WTC11 (cell line): ENCODE measurements at regions not wholly inside any gene's neighbourhood (a gene's known extent, or its start where the extent isn't known, plus 50 kb on each side); places are given as distances from the start of the nearest gene placed in this dataset.

Experiments used
- ATAC-seq: fragments of 200-7000 bp; cut with Tn5 transposase; 2 replicates; pipeline ENCODE4 v1.10.0; 2021; ENCODE audit warnings: mild to moderate bottlenecking, moderate library complexity
- CTCF ChIA-PET: fragments of 300-600 bp; sonication (Branson Sonifier 250); formaldehyde crosslinking; loops from one replicate; lab custom pipeline; 2021; ENCODE audit warnings: antibody characterized with exemption; lab: Charles Lee
- POLR2A ChIA-PET: fragments of 350-600 bp; sonication (Branson Sonifier 250); formaldehyde crosslinking; loops from one replicate; lab custom pipeline; 2021; ENCODE audit warnings: antibody characterized with exemption; lab: Charles Lee
- DNase-seq: peaks from one replicate; pipeline ENCODE4 v3.0.0; 2021; ENCODE audit warnings: low spot score
- H3K27ac Mint-ChIP-seq: 2 replicates; pipeline ENCODE4 v1.8.0; 2021; ENCODE audit warnings: mixed read lengths
- H3K27me3 Mint-ChIP-seq: 2 replicates; pipeline ENCODE4 v1.8.0; 2021; ENCODE audit warnings: low read depth, mild to moderate bottlenecking, moderate library complexity, mixed read lengths
- H3K36me3 Mint-ChIP-seq: 2 replicates; pipeline ENCODE4 v1.8.0; 2021; ENCODE audit warnings: mixed read lengths
- H3K4me1 Mint-ChIP-seq: 2 replicates; pipeline ENCODE4 v1.8.0; 2022; ENCODE audit warnings: mixed read lengths
- H3K4me3 Mint-ChIP-seq: 2 replicates; pipeline ENCODE4 v1.8.0; 2021; ENCODE audit warnings: mild to moderate bottlenecking, moderate library complexity, mixed read lengths
- H3K9me3 Mint-ChIP-seq: 2 replicates; pipeline ENCODE4 v1.8.0; 2021; ENCODE audit warnings: mixed read lengths
- AR ChIP-seq: fragments of 250-450 bp; sonication (Bioruptor Pico); IDR thresholded peaks from 2 replicates; pipeline ENCODE4 v1.9.0; 2021; ENCODE audit warnings: mild to moderate bottlenecking
- ATF1 ChIP-seq: sonication (generic); formaldehyde crosslinking; IDR thresholded peaks from 2 replicates; pipeline ENCODE4 v1.8.1; 2023; ENCODE audit warnings: mild to moderate bottlenecking, moderate library complexity, missing genetic modification reagents
- CBFB ChIP-seq: sonication (generic); formaldehyde crosslinking; IDR thresholded peaks from 2 replicates; pipeline ENCODE4 v1.8.1; 2022; ENCODE audit warnings: mild to moderate bottlenecking, low read depth, missing genetic modification reagents
- CTCF ChIP-seq: fragments of 200-600 bp; IDR thresholded peaks from 2 replicates; pipeline ENCODE4 v1.8.0; 2022; ENCODE audit warnings: antibody characterized with exemption
- E2F4 ChIP-seq: sonication (generic); formaldehyde crosslinking; IDR thresholded peaks from 2 replicates; pipeline ENCODE4 v1.8.1; 2022; ENCODE audit warnings: low read depth, mild to moderate bottlenecking, moderate library complexity, missing genetic modification reagents, borderline replicate concordance
- GTF2I ChIP-seq: fragments of 250-450 bp; sonication (Bioruptor Pico); conservative IDR thresholded peaks from 2 replicates; pipeline ENCODE4 v1.4.0; 2021; ENCODE audit warnings: mild to moderate bottlenecking
- MAX ChIP-seq: sonication (generic); formaldehyde crosslinking; IDR thresholded peaks from 2 replicates; pipeline ENCODE4 v1.8.0; 2022; ENCODE audit warnings: mild to moderate bottlenecking, missing genetic modification reagents
- MYBL2 ChIP-seq: sonication (generic); formaldehyde crosslinking; IDR thresholded peaks from 2 replicates; pipeline ENCODE4 v1.8.1; 2023; ENCODE audit warnings: mild to moderate bottlenecking, moderate library complexity, missing genetic modification reagents
- NR1H2 ChIP-seq: sonication (generic); formaldehyde crosslinking; IDR thresholded peaks from 2 replicates; pipeline ENCODE4 v1.9.0; 2021; ENCODE audit warnings: mild to moderate bottlenecking, moderate library complexity, missing genetic modification reagents
- NR2C2 ChIP-seq: sonication (generic); formaldehyde crosslinking; IDR thresholded peaks from 2 replicates; pipeline ENCODE4 v1.8.0; 2022; ENCODE audit warnings: mild to moderate bottlenecking, missing genetic modification reagents
- PRRX2 ChIP-seq: fragments of 250-450 bp; sonication (Bioruptor Pico); IDR thresholded peaks from 2 replicates; pipeline ENCODE4 v1.8.0; 2021; ENCODE audit warnings: mild to moderate bottlenecking
- RELA ChIP-seq: sonication (generic); formaldehyde crosslinking; IDR thresholded peaks from 2 replicates; pipeline ENCODE4 v1.8.1; 2022; ENCODE audit warnings: missing genetic modification reagents, mild to moderate bottlenecking, borderline replicate concordance
- SOX15 ChIP-seq: fragments of 250-450 bp; sonication (Bioruptor Pico); IDR thresholded peaks from 2 replicates; pipeline ENCODE4 v1.9.0; 2021; ENCODE audit warnings: mild to moderate bottlenecking
- TCF7 ChIP-seq: sonication (generic); formaldehyde crosslinking; IDR thresholded peaks from 2 replicates; pipeline ENCODE4 v1.8.0; 2022; ENCODE audit warnings: mild to moderate bottlenecking, low read depth, missing genetic modification reagents, moderate library complexity
- TEAD1 ChIP-seq: sonication (generic); formaldehyde crosslinking; IDR thresholded peaks from 2 replicates; pipeline ENCODE4 v1.8.0; 2022; ENCODE audit warnings: mild to moderate bottlenecking, missing genetic modification reagents
- ZNF317 ChIP-seq: sonication (generic); formaldehyde crosslinking; IDR thresholded peaks from 2 replicates; pipeline ENCODE4 v1.8.1; 2023; ENCODE audit warnings: low read depth, mild to moderate bottlenecking, moderate library complexity, missing genetic modification reagents, borderline replicate concordance
- ZNF671 ChIP-seq: fragments of 250-450 bp; sonication (Bioruptor Pico); IDR thresholded peaks from 2 replicates; pipeline ENCODE4 v1.8.0; 2021; ENCODE audit warnings: mild to moderate bottlenecking
- TF ChIP-seq, protein P1 (sequence below): fragments of 250-450 bp; sonication (Bioruptor Pico); IDR thresholded peaks from 2 replicates; pipeline ENCODE4 v1.9.0; 2021; ENCODE audit warnings: mild to moderate bottlenecking
- TF ChIP-seq, protein P2 (sequence below): sonication (generic); formaldehyde crosslinking; IDR thresholded peaks from 2 replicates; pipeline ENCODE4 v1.8.0; 2022; ENCODE audit warnings: mild to moderate bottlenecking, missing genetic modification reagents
- TF ChIP-seq, protein P3 (sequence below): sonication (generic); formaldehyde crosslinking; IDR thresholded peaks from 2 replicates; pipeline ENCODE4 v1.8.1; 2022; ENCODE audit warnings: missing genetic modification reagents, borderline replicate concordance
- TF ChIP-seq, protein P4 (sequence below): sonication (generic); formaldehyde crosslinking; conservative IDR thresholded peaks from 2 replicates; pipeline ENCODE4 v1.8.1; 2023; ENCODE audit warnings: mild to moderate bottlenecking, low read depth, missing genetic modification reagents, moderate library complexity

DNA sequence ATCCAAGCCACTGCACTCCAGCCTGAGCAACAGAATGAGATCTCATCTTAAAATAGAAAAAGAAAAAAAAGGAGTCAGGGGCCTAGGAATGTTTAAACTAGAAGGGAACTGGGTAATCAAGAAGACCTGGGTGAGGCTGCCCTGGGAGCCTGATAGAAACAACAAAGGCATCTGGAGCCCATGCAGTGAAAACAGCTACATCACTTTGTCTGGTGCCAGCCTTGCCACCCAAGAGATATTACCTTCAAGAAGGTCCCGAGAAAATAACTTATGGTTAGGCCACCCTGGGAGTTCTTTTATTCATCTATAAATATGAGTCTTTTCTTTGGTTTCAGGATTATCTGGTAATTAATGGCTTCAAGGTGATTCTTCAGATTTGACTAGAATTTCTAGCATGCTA is 412.1 kb downstream of the METTL15 start:
- Mint-ChIP-seq H3K27ac (no peak overlapping the region), H3K36me3 (peaks cover 10% of the 10 kb centered on the region), H3K4me1 (0 out of 2 replicates have a peak, but pooled peaks cover 5% of the 10 kb centered on the region), H3K4me3 (no peak overlapping the region), H3K9me3 (peaks cover 38% of the 10 kb centered on the region), H3K27me3 (no peaks in the 10 kb centered on the region)
- ChIA-PET POLR2A (no interaction called here), CTCF (no interaction called here)
- ATAC-seq, result no peak
- TF ChIP-seq ZNF317 (CRISPR knock-in tag), result no peak
- TF ChIP-seq NR1H2, result no peak
- TF ChIP-seq MYBL2 (CRISPR knock-in tag), result no peak
- no peak for DNase-seq

DNA sequence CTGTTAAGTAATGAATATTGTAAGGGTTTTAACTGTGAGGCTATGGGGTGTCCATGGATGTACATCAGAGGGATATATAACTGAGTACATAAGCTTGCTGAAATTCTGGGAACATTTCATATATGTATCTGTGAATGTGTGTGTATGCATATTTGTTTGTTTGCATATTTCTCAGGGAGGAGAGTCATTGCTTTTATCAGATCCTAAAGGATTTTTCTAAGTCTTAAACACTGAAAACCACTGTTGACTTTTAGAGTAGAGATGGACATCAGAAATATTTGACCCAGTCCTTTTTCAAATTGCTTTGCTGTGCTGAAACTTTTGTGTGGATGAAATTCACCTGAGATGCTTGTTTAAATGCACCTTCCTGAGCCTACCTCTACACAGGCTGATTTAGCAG is 410.6 kb downstream of the METTL15 start:
- H3K27me3 Mint-ChIP-seq, result no peaks in the 10 kb centered on the region
- ChIA-PET POLR2A (no interaction called here), CTCF (interaction anchor here (1.2 kb wide), 1 partner anchor 11 kb away, joined by 3 read pairs; no protein-coding TSS in a partner anchor)
- DNase-seq (no peak), ATAC-seq (no peak)
- H3K27ac Mint-ChIP-seq, result no peak overlapping the region
- no peak for TF ChIP-seq CBFB (CRISPR knock-in tag)
- TF ChIP-seq SOX15 (CRISPR knock-in tag), result no peak
- TF ChIP-seq RELA (CRISPR knock-in tag), result no peak
- no peak for TF ChIP-seq ZNF671 (CRISPR knock-in tag)
- no peak for TF ChIP-seq ATF1 (CRISPR knock-in tag)
- no peak for TF ChIP-seq GTF2I (CRISPR knock-in tag)
- TF ChIP-seq, protein P1, sequence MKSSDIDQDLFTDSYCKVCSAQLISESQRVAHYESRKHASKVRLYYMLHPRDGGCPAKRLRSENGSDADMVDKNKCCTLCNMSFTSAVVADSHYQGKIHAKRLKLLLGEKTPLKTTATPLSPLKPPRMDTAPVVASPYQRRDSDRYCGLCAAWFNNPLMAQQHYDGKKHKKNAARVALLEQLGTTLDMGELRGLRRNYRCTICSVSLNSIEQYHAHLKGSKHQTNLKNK (CRISPR knock-in tag), result no peak
- TF ChIP-seq TCF7, result no peak
- TF ChIP-seq MAX (CRISPR knock-in tag), result no peak
- TF ChIP-seq NR2C2 (CRISPR knock-in tag), result no peak
- no peak overlapping the region for H3K4me3 Mint-ChIP-seq
- H3K9me3 Mint-ChIP-seq, result peaks cover 37% of the 10 kb centered on the region
- H3K36me3 Mint-ChIP-seq, result peaks cover 8% of the 10 kb centered on the region
- H3K4me1 Mint-ChIP-seq, result 0 out of 2 replicates have a peak, but pooled peaks cover 5% of the 10 kb centered on the region

DNA sequence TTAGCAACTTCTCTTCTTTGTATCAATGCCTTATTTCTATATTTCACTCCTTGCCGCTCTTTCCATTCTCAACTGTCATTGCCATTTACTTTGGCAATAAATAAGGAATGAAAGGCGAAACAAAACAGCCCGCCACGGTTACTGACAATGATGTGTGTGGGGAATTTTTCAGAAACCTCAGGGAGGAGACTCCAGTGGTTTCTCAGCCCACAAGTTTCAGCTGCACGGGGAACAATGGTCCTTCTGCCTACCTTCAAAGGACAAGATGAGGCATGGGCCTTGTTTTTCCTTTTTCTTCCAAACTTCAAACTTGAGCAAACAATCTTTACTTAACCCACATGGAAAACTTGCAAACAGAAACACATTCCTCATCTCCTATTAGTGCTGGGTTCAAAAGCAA is 409.4 kb downstream of the METTL15 start:
- no peaks in the 10 kb centered on the region for H3K27me3 Mint-ChIP-seq
- ATAC-seq (no peak), DNase-seq (no peak)
- peaks cover 19% of the 10 kb centered on the region for H3K36me3 Mint-ChIP-seq
- H3K9me3 Mint-ChIP-seq, result peaks cover 41% of the 10 kb centered on the region
- ChIA-PET POLR2A (no interaction called here), CTCF (interaction anchor here (1.5 kb wide), 1 partner anchor 12 kb away, joined by 3 read pairs; no protein-coding TSS in a partner anchor)
- H3K4me3 Mint-ChIP-seq, result no peak overlapping the region
- no peak overlapping the region for H3K27ac Mint-ChIP-seq
- 0 out of 2 replicates have a peak, but pooled peaks cover 5% of the 10 kb centered on the region for H3K4me1 Mint-ChIP-seq
- TF ChIP-seq, protein P2, sequence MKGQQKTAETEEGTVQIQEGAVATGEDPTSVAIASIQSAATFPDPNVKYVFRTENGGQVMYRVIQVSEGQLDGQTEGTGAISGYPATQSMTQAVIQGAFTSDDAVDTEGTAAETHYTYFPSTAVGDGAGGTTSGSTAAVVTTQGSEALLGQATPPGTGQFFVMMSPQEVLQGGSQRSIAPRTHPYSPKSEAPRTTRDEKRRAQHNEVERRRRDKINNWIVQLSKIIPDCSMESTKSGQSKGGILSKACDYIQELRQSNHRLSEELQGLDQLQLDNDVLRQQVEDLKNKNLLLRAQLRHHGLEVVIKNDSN, result no peak
- TF ChIP-seq, protein P3, sequence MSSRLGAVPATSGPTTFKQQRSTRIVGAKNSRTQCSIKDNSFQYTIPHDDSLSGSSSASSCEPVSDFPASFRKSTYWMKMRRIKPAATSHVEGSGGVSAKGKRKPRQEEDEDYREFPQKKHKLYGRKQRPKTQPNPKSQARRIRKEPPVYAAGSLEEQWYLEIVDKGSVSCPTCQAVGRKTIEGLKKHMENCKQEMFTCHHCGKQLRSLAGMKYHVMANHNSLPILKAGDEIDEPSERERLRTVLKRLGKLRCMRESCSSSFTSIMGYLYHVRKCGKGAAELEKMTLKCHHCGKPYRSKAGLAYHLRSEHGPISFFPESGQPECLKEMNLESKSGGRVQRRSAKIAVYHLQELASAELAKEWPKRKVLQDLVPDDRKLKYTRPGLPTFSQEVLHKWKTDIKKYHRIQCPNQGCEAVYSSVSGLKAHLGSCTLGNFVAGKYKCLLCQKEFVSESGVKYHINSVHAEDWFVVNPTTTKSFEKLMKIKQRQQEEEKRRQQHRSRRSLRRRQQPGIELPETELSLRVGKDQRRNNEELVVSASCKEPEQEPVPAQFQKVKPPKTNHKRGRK (CRISPR knock-in tag), result no peak
- TF ChIP-seq, protein P4, sequence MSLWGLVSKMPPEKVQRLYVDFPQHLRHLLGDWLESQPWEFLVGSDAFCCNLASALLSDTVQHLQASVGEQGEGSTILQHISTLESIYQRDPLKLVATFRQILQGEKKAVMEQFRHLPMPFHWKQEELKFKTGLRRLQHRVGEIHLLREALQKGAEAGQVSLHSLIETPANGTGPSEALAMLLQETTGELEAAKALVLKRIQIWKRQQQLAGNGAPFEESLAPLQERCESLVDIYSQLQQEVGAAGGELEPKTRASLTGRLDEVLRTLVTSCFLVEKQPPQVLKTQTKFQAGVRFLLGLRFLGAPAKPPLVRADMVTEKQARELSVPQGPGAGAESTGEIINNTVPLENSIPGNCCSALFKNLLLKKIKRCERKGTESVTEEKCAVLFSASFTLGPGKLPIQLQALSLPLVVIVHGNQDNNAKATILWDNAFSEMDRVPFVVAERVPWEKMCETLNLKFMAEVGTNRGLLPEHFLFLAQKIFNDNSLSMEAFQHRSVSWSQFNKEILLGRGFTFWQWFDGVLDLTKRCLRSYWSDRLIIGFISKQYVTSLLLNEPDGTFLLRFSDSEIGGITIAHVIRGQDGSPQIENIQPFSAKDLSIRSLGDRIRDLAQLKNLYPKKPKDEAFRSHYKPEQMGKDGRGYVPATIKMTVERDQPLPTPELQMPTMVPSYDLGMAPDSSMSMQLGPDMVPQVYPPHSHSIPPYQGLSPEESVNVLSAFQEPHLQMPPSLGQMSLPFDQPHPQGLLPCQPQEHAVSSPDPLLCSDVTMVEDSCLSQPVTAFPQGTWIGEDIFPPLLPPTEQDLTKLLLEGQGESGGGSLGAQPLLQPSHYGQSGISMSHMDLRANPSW (CRISPR knock-in tag), result no peak
- TF ChIP-seq PRRX2 (CRISPR knock-in tag) (no peak), TEAD1 (CRISPR knock-in tag) (no peak), MAX (CRISPR knock-in tag) (no peak), ZNF671 (CRISPR knock-in tag) (no peak), AR (CRISPR knock-in tag) (no peak), CTCF (no peak), E2F4 (CRISPR knock-in tag) (no peak)
